Ovary (tissue), 3 donors: ENCODE measurements at regions not wholly inside any gene's neighbourhood (a gene's known extent, or its start where the extent isn't known, plus 50 kb on each side); places are given as distances from the start of the nearest gene placed in this dataset.

Source experiments
- CTCF ChIP-seq, 3 donors: fragments of 450-650 bp in 2 of 3; fragments of 200-600 bp in 1 of 3; IDR thresholded peaks; one replicate each; pipeline versions ENCODE4 v1.5.1 to v1.8.0; 2016 to 2022; ENCODE audit warnings: antibody characterized with exemption in 3 of 3, mild to moderate bottlenecking in 1 of 3
- EP300 ChIP-seq: sonication (generic); formaldehyde crosslinking; IDR thresholded peaks from one replicate; pipeline ENCODE4 v1.6.1; 2017; ENCODE audit warnings: antibody characterized with exemption
- POLR2A ChIP-seq: fragments of 450-650 bp; IDR thresholded peaks from one replicate; pipeline ENCODE4 v1.6.1; 2017; ENCODE audit warnings: antibody characterized with exemption, mild to moderate bottlenecking, moderate library complexity
- donor health status: DM: no; HTN: no; CAD: no.

- no peak for TF ChIP-seq POLR2A
- no peak for TF ChIP-seq CTCF (IDR thresholded peaks at IDR 0.05)
- TF ChIP-seq EP300, result no peak
These were observed 53.9 kb upstream of the RAB6D start for GRCh38 chr2:131417886-131418285.
